H1 (cell line): ENCODE measurements at regions not wholly inside any gene's neighbourhood (a gene's known extent, or its start where the extent isn't known, plus 50 kb on each side); places are given as distances from the start of the nearest gene placed in this dataset.
A peak's percentile ranks its signal among the peaks of the same experiment; 100 is the strongest.

ENCODE experiments used
- CTCF ChIA-PET: fragments of 300-600 bp; sonication (Branson Sonifier 250); formaldehyde crosslinking; loops from one replicate; lab custom pipeline; 2021; ENCODE audit not compliant: partially characterized antibody; lab: Charles Lee
- POLR2A ChIA-PET: fragments of 300-600 bp; sonication (Branson Sonifier 250); formaldehyde crosslinking; loops from one replicate; lab custom pipeline; 2021; ENCODE audit warnings: inconsistent platforms; ENCODE audit not compliant: partially characterized antibody; lab: Charles Lee
- DNase-seq, 2 experiments: peaks; one replicate each; pipeline versions ENCODE4 v3.0.0 to v3.0.0-alpha.2; 2010 to 2022; ENCODE audit warnings: low spot score in 2 of 2, low read depth in 1 of 2, mixed read lengths in 1 of 2
- FAIRE-seq: peaks from 2 replicates; lab custom pipeline; 2011; peaks lifted over from hg19 to GRCh38; lab: Jason Lieb, UNC
- H2AFZ ChIP-seq: 2 replicates; pipeline ENCODE4 v1.8.1; 2012; ENCODE audit warnings: low read length, inconsistent platforms
- H2AK5ac ChIP-seq: 2 replicates; pipeline ENCODE4 v1.6.1; 2013; ENCODE audit warnings: low read depth, low read length
- H2BK120ac ChIP-seq: replicated peaks from 2 replicates; pipeline ENCODE3; 2013; ENCODE audit warnings: low read depth, low read length, inconsistent platforms
- H2BK12ac ChIP-seq: 2 replicates; pipeline ENCODE4 v1.6.1; 2013; ENCODE audit warnings: low read depth, low read length
- H2BK15ac ChIP-seq: 2 replicates; pipeline ENCODE4 v1.6.1; 2013; ENCODE audit warnings: low read length
- H2BK20ac ChIP-seq: 2 replicates; pipeline ENCODE4 v1.6.1; 2013; ENCODE audit warnings: low read length
- H2BK5ac ChIP-seq: 2 replicates; pipeline ENCODE4 v1.6.1; 2013; ENCODE audit warnings: low read depth, low read length
- H3K14ac ChIP-seq: 2 replicates; pipeline ENCODE4 v1.6.1; 2013; ENCODE audit warnings: inconsistent platforms; ENCODE audit not compliant: insufficient read length
- H3K18ac ChIP-seq: 2 replicates; pipeline ENCODE4 v1.6.1; 2013; ENCODE audit warnings: low read length; ENCODE audit errors: extremely low read depth
- H3K23ac ChIP-seq: 2 replicates; pipeline ENCODE4 v1.6.1; 2013; ENCODE audit warnings: inconsistent platforms; ENCODE audit not compliant: insufficient read length
- H3K23me2 ChIP-seq: 2 replicates; pipeline ENCODE4 v1.6.1; 2013; ENCODE audit warnings: low read depth, low read length
- H3K27ac ChIP-seq: 2 replicates; pipeline ENCODE4 v1.6.1; 2011; ENCODE audit warnings: low read depth, low read length, inconsistent platforms
- H3K27me3 ChIP-seq, 4 experiments: replicated peaks in 1 of 4; 1 replicate in 1 of 4; 2 replicates in 3 of 4; pipeline versions ENCODE4 v1.6.1 to v1.8.1; 2011 to 2013; ENCODE audit warnings: low read length in 3 of 4, mild to moderate bottlenecking in 3 of 4, inconsistent platforms in 2 of 4, mixed read lengths in 2 of 4, moderate library complexity in 1 of 4; ENCODE audit not compliant: control insufficient read depth in 3 of 4, insufficient read depth in 3 of 4; ENCODE audit errors: extremely low read depth in 1 of 4
- H3K36me3 ChIP-seq, 4 experiments: 2 replicates each; pipeline versions ENCODE4 v1.6.1 to v1.8.1; 2011 to 2013; ENCODE audit warnings: mild to moderate bottlenecking in 4 of 4, low read length in 3 of 4, moderate library complexity in 2 of 4, control low read depth in 1 of 4, inconsistent platforms in 1 of 4; ENCODE audit not compliant: insufficient read depth in 4 of 4, control insufficient read depth in 2 of 4
- H3K4ac ChIP-seq: replicated peaks from 2 replicates; pipeline ENCODE3; 2013; ENCODE audit warnings: low read length, low read depth, mixed read lengths, inconsistent platforms; ENCODE audit not compliant: insufficient read length
- H3K4me1 ChIP-seq, 4 experiments: replicated peaks in 1 of 4; 1 replicate in 1 of 4; 2 replicates in 3 of 4; pipeline versions ENCODE4 v1.6.1 to v1.8.1; 2011 to 2013; ENCODE audit warnings: low read length in 3 of 4, inconsistent platforms in 2 of 4, mixed read lengths in 1 of 4; ENCODE audit not compliant: insufficient read depth in 4 of 4, control insufficient read depth in 3 of 4
- H3K4me2 ChIP-seq, 2 experiments: 2 replicates each; pipeline versions ENCODE4 v1.6.1 to v1.8.1; 2011 to 2013; ENCODE audit warnings: low read depth in 2 of 2, low read length in 2 of 2, control low read depth in 1 of 2, inconsistent platforms in 1 of 2, mild to moderate bottlenecking in 1 of 2; ENCODE audit not compliant: insufficient read depth in 1 of 2
- H3K4me3 ChIP-seq, 4 experiments: fragments of 200-600, 300-600 bp in 1 of 4; sonication (generic), shearing (Covaris generic), sonication (Bioruptor Twin) in 1 of 4; 2 replicates each; pipeline versions ENCODE4 v1.5.1 to v1.8.1; 2011 to 2016; ENCODE audit warnings: low read length in 4 of 4, low read depth in 3 of 4, control low read depth in 2 of 4, inconsistent platforms in 2 of 4, mild to moderate bottlenecking in 2 of 4, mixed read lengths in 1 of 4, moderate library complexity in 1 of 4; ENCODE audit not compliant: insufficient read depth in 2 of 4; ENCODE audit errors: extremely low read depth in 1 of 4
- H3K56ac ChIP-seq: replicated peaks from 2 replicates; pipeline ENCODE3; 2013; ENCODE audit warnings: low read depth, mild to moderate bottlenecking, mixed read lengths, low read length, inconsistent platforms; ENCODE audit not compliant: insufficient read length
- H3K79me1 ChIP-seq: 2 replicates; pipeline ENCODE4 v1.6.1; 2013; ENCODE audit warnings: low read depth, low read length, control low read depth
- H3K79me2 ChIP-seq, 2 experiments: 2 replicates each; pipeline versions ENCODE4 v1.6.1 to v1.8.1; 2012 to 2013; ENCODE audit warnings: low read length in 2 of 2, mild to moderate bottlenecking in 2 of 2, inconsistent platforms in 1 of 2; ENCODE audit not compliant: insufficient read depth in 2 of 2, control insufficient read depth in 1 of 2
- H3K9ac ChIP-seq, 4 experiments: replicated peaks in 1 of 4; 1 replicate in 1 of 4; 2 replicates in 3 of 4; pipeline versions ENCODE4 v1.6.1 to v1.8.1; 2011 to 2013; ENCODE audit warnings: low read depth in 3 of 4, low read length in 3 of 4, control low read depth in 2 of 4, mild to moderate bottlenecking in 2 of 4, moderate library complexity in 2 of 4, inconsistent platforms in 1 of 4; ENCODE audit errors: extremely low read depth in 1 of 4
- H3K9me3 ChIP-seq, 2 experiments: 2 replicates each; pipeline versions ENCODE4 v1.6.1 to v1.8.1; 2012 to 2013; ENCODE audit warnings: mild to moderate bottlenecking in 2 of 2, moderate library complexity in 2 of 2, control low read depth in 1 of 2, inconsistent platforms in 1 of 2, low read depth in 1 of 2, low read length in 1 of 2, mixed read lengths in 1 of 2; ENCODE audit not compliant: insufficient read depth in 2 of 2
- H4K20me1 ChIP-seq, 2 experiments: replicated peaks in 1 of 2; 2 replicates each; pipeline versions ENCODE3 to v1.8.1; 2011 to 2013; ENCODE audit warnings: inconsistent platforms in 2 of 2, low read length in 2 of 2, mild to moderate bottlenecking in 1 of 2; ENCODE audit not compliant: insufficient read depth in 2 of 2, control insufficient read depth in 1 of 2
- H4K5ac ChIP-seq: 2 replicates; pipeline ENCODE4 v1.6.1; 2013; ENCODE audit warnings: low read length, low read depth, mixed read lengths, inconsistent platforms; ENCODE audit not compliant: insufficient read length
- H4K8ac ChIP-seq: 2 replicates; pipeline ENCODE4 v1.8.0; 2013; ENCODE audit warnings: mild to moderate bottlenecking, moderate library complexity, low read length, inconsistent platforms; ENCODE audit not compliant: insufficient read depth; ENCODE audit errors: extremely low read depth
- H4K91ac ChIP-seq: replicated peaks from 2 replicates; pipeline ENCODE3; 2013; ENCODE audit warnings: low read length, mixed read lengths, inconsistent platforms; ENCODE audit not compliant: insufficient read length
- ATF3 ChIP-seq: IDR thresholded peaks from 2 replicates; pipeline ENCODE4 v1.6.1; 2011; ENCODE audit warnings: low read depth, mild to moderate bottlenecking, low read length; ENCODE audit not compliant: insufficient read depth
- BRCA1 ChIP-seq: IDR thresholded peaks from 2 replicates; pipeline ENCODE4 v1.6.1; 2012; ENCODE audit warnings: low read depth, low read length, improper control_type of control experiment
- CHD1 ChIP-seq: IDR thresholded peaks from 2 replicates; pipeline ENCODE4 v1.6.1; 2012; ENCODE audit warnings: low read depth, low read length, improper control_type of control experiment
- CHD2 ChIP-seq: IDR thresholded peaks from 2 replicates; pipeline ENCODE4 v1.6.1; 2012; ENCODE audit warnings: low read length, improper control_type of control experiment
- EGR1 ChIP-seq: IDR thresholded peaks from 2 replicates; pipeline ENCODE4 v1.6.1; 2011; ENCODE audit warnings: low read depth, low read length, borderline replicate concordance
- JUND ChIP-seq: IDR thresholded peaks from 2 replicates; pipeline ENCODE4 v1.6.1; 2011; ENCODE audit warnings: mild to moderate bottlenecking, improper control_type of control experiment, low read length
- MAFK ChIP-seq: IDR thresholded peaks from 2 replicates; pipeline ENCODE4 v1.6.1; 2012; ENCODE audit warnings: low read depth, mild to moderate bottlenecking, improper control_type of control experiment, low read length
- PHF8 ChIP-seq: fragments of 200-600 bp; sonication (generic); conservative IDR thresholded peaks from 2 replicates; pipeline ENCODE4 v1.7.1; 2012; ENCODE audit warnings: low read depth, mild to moderate bottlenecking, inconsistent platforms, low read length, moderate library complexity
- POLR2AphosphoS5 ChIP-seq: IDR thresholded peaks from 2 replicates; pipeline ENCODE4 v1.6.1; 2011; ENCODE audit warnings: low read depth, low read length
- RFX5 ChIP-seq: IDR thresholded peaks from 2 replicates; pipeline ENCODE4 v1.6.1; 2011; ENCODE audit warnings: low read depth, low read length, improper control_type of control experiment, borderline replicate concordance
- SP2 ChIP-seq: IDR thresholded peaks from 2 replicates; pipeline ENCODE4 v1.6.1; 2012; ENCODE audit warnings: mild to moderate bottlenecking, low read length, inconsistent platforms
- SP4 ChIP-seq: IDR thresholded peaks from 2 replicates; pipeline ENCODE4 v1.6.1; 2012; ENCODE audit warnings: low read length, inconsistent platforms
- SRF ChIP-seq: IDR thresholded peaks from 2 replicates; pipeline ENCODE4 v1.6.1; 2011; ENCODE audit warnings: mild to moderate bottlenecking, low read depth, low read length, moderate library complexity
- SUZ12 ChIP-seq: fragments of 200-600 bp; sonication (generic); IDR thresholded peaks from 2 replicates; pipeline ENCODE4 v1.6.1; 2012; ENCODE audit warnings: mild to moderate bottlenecking, inconsistent platforms, low read length, moderate library complexity, mixed read lengths
- TAF1 ChIP-seq: IDR thresholded peaks from 2 replicates; pipeline ENCODE4 v1.6.1; 2011; ENCODE audit warnings: mild to moderate bottlenecking, low read depth, low read length
- YY1 ChIP-seq: IDR thresholded peaks from 2 replicates; pipeline ENCODE4 v1.6.1; 2011; ENCODE audit warnings: low read depth, mild to moderate bottlenecking, low read length
- WGBS, 2 experiments: shearing (Covaris generic) in 1 of 2; methylation state at CpG; one replicate each; pipeline versions ENCODE4 v1.1.6 to v1.1.7; 2013 to 2015; ENCODE audit warnings: low lambda C conversion rate in 2 of 2, mixed read lengths in 2 of 2, inconsistent platforms in 1 of 2, low coverage in 1 of 2, missing lambda C conversion rate in 1 of 2; ENCODE audit not compliant: insufficient replicate concordance in 2 of 2, insufficient coverage in 1 of 2, insufficient read length in 1 of 2; ENCODE audit errors: extremely low coverage in 1 of 2, missing lambda C conversion rate in 1 of 2; 5-methylcytosine and 5-hydroxymethylcytosine counted together

GRCh38 chr11:121376130-121376529, 76.0 kb upstream of the SORL1 start:
- Histone ChIP-seq H2BK12ac (no peak overlapping the region; the same call in 1 of the 2 replicates), H2BK5ac (no peak overlapping the region), H2BK15ac (no peak overlapping the region), H4K5ac (no peak overlapping the region), H3K4me3 (no peak overlapping the region), H3K79me1 (no peaks in the 10 kb centered on the region), H4K20me1 (no peaks in the 10 kb centered on the region), H4K91ac (no peak overlapping the region), H3K4me2 (no peak overlapping the region), H3K23ac (no peak overlapping the region), H3K14ac (no peak overlapping the region), H2BK20ac (peak overlapping the region; percentile 72; the same call in 1 of the 2 replicates), H3K79me2 (no peaks in the 10 kb centered on the region), H3K9ac (no peak overlapping the region), H3K36me3 (no peaks in the 10 kb centered on the region), H3K4me1 (peaks cover 7 to 23% (median 16%) of the 10 kb centered on the region in 4 experiments; a peak in 5 of 7 replicates), H2BK120ac (peak overlapping the region; percentile 21), H3K27ac (no peak overlapping the region), H3K9me3 (no peaks in the 10 kb centered on the region), H3K27me3 (no peaks in the 10 kb centered on the region), H4K8ac (no peak overlapping the region), H3K23me2 (no peaks in the 10 kb centered on the region), H2AK5ac (no peak overlapping the region), H3K4ac (no peak overlapping the region), H3K56ac (no peak overlapping the region), H3K18ac (no peak overlapping the region), H2AFZ (no peak overlapping the region)
- ChIA-PET CTCF (interaction anchor here (0.5 to 4.6 kb wide), 3 partner anchors 10 to 17 kb away, joined by 3 to 33 read pairs (median 7); no protein-coding TSS in a partner anchor), POLR2A (interaction anchor here (0.6 to 1.0 kb wide), 2 partner anchors 30 to 84 kb away, joined by 3 read pairs; no protein-coding TSS in a partner anchor)
- FAIRE-seq (no peak), DNase-seq (no peak)
- 94% methylated on average over 3 of the region's 3 CpGs; no CpG with 5 or more reads in 1 of the 2 experiments for WGBS, 2 experiments
- TF ChIP-seq JUND (no peak), RFX5 (no peak), SP2 (no peak), TAF1 (no peak), SP4 (no peak), POLR2AphosphoS5 (no peak), SUZ12 (no peak), CHD1 (no peak), SRF (no peak), CHD2 (no peak), ATF3 (no peak), PHF8 (no peak), EGR1 (no peak), YY1 (no peak), MAFK (no peak), BRCA1 (no peak)
